BE2C (cell line): ENCODE measurements at regions not wholly inside any gene's neighbourhood (a gene's known extent, or its start where the extent isn't known, plus 50 kb on each side); places are given as distances from the start of the nearest gene placed in this dataset.
"Not testable (repeated sequence)": the region's sequence is repeated elsewhere in the genome, so short reads cannot be mapped to it uniquely, and the experiment has no call there.

Experiments used
- DNase-seq: peaks from one replicate; pipeline ENCODE4 v3.0.0-alpha.2; 2020
- H3K27me3 ChIP-seq: fragments of 250-450 bp; sonication (Bioruptor Pico); 2 replicates; pipeline ENCODE4 v1.5.1; 2020; ENCODE audit warnings: mild to moderate bottlenecking
- H3K36me3 ChIP-seq: fragments of 250-450 bp; sonication (Bioruptor Pico); 2 replicates; pipeline ENCODE4 v1.5.1; 2020; ENCODE audit warnings: mild to moderate bottlenecking
- H3K4me1 ChIP-seq: fragments of 250-450 bp; sonication (Bioruptor Pico); 2 replicates; pipeline ENCODE4 v1.5.1; 2020
- H3K4me3 ChIP-seq: 2 replicates; pipeline ENCODE4 v1.5.1; 2011; ENCODE audit warnings: low read depth, low read length
- H3K9me3 ChIP-seq: fragments of 250-450 bp; sonication (Bioruptor Pico); 2 replicates; pipeline ENCODE4 v1.5.1; 2020
- TF ChIP-seq, protein P1 (sequence below): IDR thresholded peaks from 2 replicates; pipeline ENCODE4 v1.5.1; 2012; ENCODE audit warnings: mild to moderate bottlenecking, low read depth, low read length

DNA sequence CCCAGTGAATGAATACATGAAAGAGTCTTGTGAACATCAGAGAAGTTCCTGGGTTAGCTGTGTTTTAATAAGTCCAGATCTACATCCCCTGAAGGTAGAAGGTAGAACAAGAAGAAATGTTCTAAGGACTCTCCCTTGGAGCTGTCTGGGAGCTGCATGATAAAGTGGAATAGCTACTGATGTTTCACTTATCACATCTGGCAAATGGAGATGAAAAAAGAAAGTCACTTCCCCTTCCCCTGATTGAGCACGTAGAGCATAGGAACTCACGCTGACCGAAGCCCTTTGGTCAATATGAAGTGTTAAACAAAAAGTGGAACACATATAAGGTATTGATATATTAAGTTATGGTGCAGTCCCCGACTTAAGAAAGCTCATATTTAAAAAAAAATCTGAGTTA lies 53.2 kb upstream of the PARP1 start:
- no peaks in the 10 kb centered on the region for H3K4me1 ChIP-seq
- TF ChIP-seq, protein P1, sequence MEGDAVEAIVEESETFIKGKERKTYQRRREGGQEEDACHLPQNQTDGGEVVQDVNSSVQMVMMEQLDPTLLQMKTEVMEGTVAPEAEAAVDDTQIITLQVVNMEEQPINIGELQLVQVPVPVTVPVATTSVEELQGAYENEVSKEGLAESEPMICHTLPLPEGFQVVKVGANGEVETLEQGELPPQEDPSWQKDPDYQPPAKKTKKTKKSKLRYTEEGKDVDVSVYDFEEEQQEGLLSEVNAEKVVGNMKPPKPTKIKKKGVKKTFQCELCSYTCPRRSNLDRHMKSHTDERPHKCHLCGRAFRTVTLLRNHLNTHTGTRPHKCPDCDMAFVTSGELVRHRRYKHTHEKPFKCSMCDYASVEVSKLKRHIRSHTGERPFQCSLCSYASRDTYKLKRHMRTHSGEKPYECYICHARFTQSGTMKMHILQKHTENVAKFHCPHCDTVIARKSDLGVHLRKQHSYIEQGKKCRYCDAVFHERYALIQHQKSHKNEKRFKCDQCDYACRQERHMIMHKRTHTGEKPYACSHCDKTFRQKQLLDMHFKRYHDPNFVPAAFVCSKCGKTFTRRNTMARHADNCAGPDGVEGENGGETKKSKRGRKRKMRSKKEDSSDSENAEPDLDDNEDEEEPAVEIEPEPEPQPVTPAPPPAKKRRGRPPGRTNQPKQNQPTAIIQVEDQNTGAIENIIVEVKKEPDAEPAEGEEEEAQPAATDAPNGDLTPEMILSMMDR, result no peak
- H3K4me3 ChIP-seq, result no peak overlapping the region

DNA sequence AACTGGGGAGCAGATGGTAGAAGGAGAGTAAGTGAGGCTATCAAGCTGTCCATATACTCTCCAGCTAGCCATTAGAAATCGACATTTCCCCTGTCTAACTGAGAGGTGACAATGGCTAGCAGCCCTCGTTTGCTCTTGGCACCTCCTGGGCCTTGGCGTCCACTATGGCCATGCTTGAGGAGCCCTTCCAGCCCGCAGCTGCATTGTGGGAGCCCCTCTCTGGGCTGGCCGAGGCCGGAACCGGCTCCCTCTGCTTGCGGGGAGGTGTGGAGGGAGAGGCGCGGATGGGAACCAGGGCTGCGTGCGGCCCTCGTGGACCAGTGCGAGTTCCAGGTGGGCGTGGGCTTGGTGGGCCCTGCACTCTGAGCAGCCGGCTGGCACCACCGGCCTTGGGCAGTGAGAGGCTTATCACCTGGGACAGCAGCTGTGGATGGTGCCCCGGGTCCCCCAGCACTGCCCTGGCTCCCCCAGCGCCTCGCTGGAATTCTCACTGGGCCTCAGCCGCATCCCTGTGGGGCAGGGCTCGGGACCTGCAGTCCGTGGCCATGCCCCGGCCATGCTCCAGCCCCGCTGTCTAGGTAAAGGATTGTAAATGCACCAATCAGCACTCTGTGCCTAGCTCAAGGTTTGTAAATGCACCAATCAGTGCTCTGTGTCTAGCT lies 56.2 kb upstream of the PARP1 start:
- no peak for DNase-seq
- no peak overlapping the region for H3K4me3 ChIP-seq
- H3K27me3 ChIP-seq, result no peaks in the 10 kb centered on the region
- TF ChIP-seq, protein P1, result no peak
- no peaks in the 10 kb centered on the region for H3K4me1 ChIP-seq
- peaks cover 7% of the 10 kb centered on the region; the same call in 1 of the 2 replicates for H3K9me3 ChIP-seq
- H3K36me3 ChIP-seq, result no peaks in the 10 kb centered on the region

More for the DNA sequence above, 53.2 kb upstream of the PARP1 start:
- peaks cover 7% of the 10 kb centered on the region; the same call in 1 of the 2 replicates for H3K9me3 ChIP-seq
- no peaks in the 10 kb centered on the region for H3K27me3 ChIP-seq
- DNase-seq, result no peak
- no peaks in the 10 kb centered on the region for H3K36me3 ChIP-seq

DNA sequence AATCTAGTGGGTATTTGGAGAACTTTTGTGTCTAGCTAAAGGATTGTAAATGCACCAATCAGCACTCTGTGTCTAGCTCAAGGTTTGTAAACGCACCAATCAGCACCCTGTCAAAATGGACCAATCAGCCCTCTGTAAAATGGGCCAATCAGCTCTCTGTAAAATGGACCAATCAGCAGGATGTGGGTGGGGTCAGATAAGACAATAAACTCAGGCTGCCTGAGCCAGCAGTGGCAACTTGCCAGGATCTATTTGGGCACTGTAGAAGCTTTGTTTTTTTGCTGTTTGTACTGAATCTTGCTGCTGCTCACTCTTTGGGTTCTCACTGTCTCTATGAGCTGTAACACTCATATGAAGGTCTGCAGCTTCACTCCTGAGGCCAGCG lies 56.7 kb upstream of the PARP1 start:
- not testable (repeated sequence) for H3K27me3 ChIP-seq, H3K9me3 ChIP-seq
- peak; percentile 37 for DNase-seq

DNA sequence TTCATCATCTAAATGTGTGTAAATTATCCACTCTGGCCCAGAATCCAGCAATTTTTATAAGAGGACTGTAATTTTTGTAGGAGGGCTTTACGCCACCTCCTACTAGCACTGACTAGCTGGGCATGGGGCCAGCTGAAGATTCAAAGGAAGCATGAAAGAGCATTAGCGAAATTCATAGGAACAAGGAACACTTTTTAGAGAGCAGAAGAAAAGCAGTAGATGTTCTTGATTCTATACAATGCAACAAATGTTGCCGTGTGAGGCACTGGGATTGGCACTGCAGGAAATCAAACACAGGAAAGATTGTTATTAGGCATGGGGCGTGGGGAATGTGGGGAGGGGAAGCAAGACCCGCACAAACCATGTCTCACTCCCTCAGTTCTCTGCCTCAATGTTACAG lies 58.4 kb upstream of the PARP1 start:
- Histone ChIP-seq H3K4me3 (no peak overlapping the region), H3K9me3 (peaks cover 7% of the 10 kb centered on the region; the same call in 1 of the 2 replicates), H3K27me3 (no peaks in the 10 kb centered on the region), H3K36me3 (no peaks in the 10 kb centered on the region), H3K4me1 (no peaks in the 10 kb centered on the region)
- TF ChIP-seq, protein P1, result no peak
- no peak for DNase-seq

More for the DNA sequence above, 56.7 kb upstream of the PARP1 start:
- H3K4me3 ChIP-seq, H3K4me1 ChIP-seq, H3K36me3 ChIP-seq: not testable (repeated sequence)

DNA sequence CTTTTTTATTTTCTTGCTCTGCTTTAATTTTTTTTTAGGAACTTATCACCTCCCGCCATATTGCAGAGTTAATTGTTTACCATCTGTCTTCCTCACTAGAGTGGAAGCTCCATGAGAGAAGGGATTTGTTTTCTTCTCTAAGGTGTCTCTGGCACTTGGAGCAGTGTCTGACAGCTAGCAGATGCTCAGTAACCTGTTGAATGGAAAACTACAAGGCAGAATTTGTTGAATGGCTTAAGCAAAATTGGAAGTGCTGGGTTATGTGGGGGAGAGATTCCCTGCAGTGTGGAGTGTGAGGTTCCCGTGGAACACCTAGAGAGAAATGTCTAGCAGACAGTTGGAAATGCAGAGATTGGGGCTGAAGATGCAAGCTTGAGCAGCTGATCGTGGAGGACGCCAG lies 59.5 kb upstream of the PARP1 start:
- no peak overlapping the region for H3K4me3 ChIP-seq
- no peaks in the 10 kb centered on the region for H3K27me3 ChIP-seq
- peaks cover 7% of the 10 kb centered on the region; the same call in 1 of the 2 replicates for H3K9me3 ChIP-seq
- no peaks in the 10 kb centered on the region for H3K36me3 ChIP-seq
- no peaks in the 10 kb centered on the region for H3K4me1 ChIP-seq
- no peak for DNase-seq
- TF ChIP-seq, protein P1, result no peak

DNA sequence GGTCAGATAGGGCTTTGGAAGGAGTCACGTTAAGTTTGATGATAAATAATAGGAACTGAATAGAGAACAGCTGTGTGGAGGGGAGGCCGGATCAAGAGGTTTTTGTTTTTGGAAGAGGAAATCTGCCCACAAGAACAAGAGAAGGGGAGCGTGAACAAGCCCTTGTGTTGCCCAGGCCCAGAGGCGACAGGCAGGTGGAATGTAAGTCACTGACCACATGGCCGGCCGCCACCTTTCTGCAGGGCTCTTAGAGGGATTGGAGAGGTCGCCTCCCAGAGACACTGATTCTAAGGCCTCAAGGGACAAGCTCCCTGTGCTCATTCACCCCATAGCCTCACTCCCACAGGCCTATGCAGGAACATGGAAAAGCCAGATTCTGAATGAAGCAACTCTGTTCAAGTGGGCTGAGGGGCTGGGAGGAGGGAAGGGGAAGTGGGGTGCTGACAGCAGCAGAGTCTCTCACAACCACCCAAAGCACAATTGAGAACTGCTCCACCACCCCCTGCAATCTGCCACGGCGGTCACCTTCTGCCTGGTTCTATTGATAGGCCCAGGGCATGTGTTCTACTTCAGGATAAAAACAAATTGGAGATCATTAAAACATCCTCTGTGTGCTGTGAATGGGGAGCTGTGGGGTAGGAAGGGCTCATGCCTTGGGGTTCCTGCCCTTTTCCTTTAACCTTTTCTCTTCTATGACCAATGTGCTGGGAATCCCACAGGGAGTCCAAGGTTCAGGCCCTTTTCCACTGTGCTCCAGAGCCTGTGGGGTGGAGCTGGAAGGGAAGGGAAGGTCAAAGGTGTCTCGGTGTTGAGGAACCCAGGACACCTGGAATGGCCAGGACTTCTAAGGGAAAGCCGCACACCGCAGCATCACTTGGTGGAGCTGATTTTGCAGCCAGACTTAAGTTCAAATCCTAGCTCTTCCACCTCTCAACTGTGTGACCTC lies 63.3 kb upstream of the PARP1 start:
- Histone ChIP-seq H3K36me3 (no peaks in the 10 kb centered on the region), H3K27me3 (no peaks in the 10 kb centered on the region), H3K4me3 (no peak overlapping the region), H3K4me1 (no peaks in the 10 kb centered on the region), H3K9me3 (no peaks in the 10 kb centered on the region)
- TF ChIP-seq, protein P1, result no peak
- DNase-seq, result no peak
